Activated T-helper 2 cell treated with anti-CD3 and anti-CD28 coated beads, Interferon-gamma antibody, Interleukin-2, Interleukin-4, amounts not matched to agents 10 μg/mL and 5 μg/mL and 100 μg/mL, durations not matched to agents 14 hours and 24 hours and 36 hours (primary cell): ENCODE measurements at regions not wholly inside any gene's neighbourhood (a gene's known extent, or its start where the extent isn't known, plus 50 kb on each side); places are given as distances from the start of the nearest gene placed in this dataset.
"Not testable (repeated sequence)": the region's sequence is repeated elsewhere in the genome, so short reads cannot be mapped to it uniquely, and the experiment has no call there.

Experiments used
- DNase-seq: peaks from one replicate; pipeline ENCODE4 v3.0.0; 2021; ENCODE audit warnings: low spot score
- H3K27ac Mint-ChIP-seq: one replicate; pipeline ENCODE4 v1.8.0; 2021; ENCODE audit warnings: mixed read lengths
- H3K27me3 Mint-ChIP-seq: one replicate; pipeline ENCODE4 v1.8.0; 2021; ENCODE audit warnings: low read depth, mixed read lengths
- H3K36me3 Mint-ChIP-seq: one replicate; pipeline ENCODE4 v1.8.0; 2021; ENCODE audit warnings: low read depth, mixed read lengths
- H3K4me1 Mint-ChIP-seq: one replicate; pipeline ENCODE4 v1.8.0; 2021; ENCODE audit warnings: low read depth, mixed read lengths
- H3K4me3 Mint-ChIP-seq: one replicate; pipeline ENCODE4 v1.8.0; 2021; ENCODE audit warnings: low read depth, mild to moderate bottlenecking, moderate library complexity, mixed read lengths
- H3K9me3 Mint-ChIP-seq: one replicate; pipeline ENCODE4 v1.8.0; 2021; ENCODE audit warnings: mixed read lengths
- intact Hi-C: fragments of 100-400 bp; cut with micrococcal nuclease; formaldehyde crosslinking; loops from one replicate; pipeline ENCODE4 v1.15.1; 2023

DNA sequence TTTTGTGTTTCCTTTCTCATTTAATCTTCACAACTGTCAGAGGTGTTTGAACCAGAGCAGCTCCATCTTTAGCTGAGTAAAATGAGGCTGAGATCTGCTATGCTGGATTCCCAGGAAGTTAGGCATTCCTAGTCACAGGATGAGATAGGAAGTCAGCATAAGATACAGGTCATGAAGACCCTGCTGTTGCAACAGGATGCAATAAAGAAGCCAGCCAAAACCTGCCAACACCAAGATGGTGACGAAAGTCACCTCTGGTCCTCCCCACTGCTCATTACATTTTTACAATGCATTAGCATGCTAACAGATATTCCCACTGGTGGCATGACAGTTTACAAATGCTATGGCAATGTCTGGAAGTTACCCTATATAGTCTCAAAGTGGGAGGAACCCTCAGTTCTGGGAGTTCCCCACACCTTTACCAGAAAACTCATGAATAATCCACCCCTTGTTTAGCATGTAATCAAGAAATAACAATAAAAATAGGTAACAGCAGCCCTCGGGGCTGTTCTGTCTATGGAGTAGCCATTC, 262.2 kb upstream of the FERMT1 start:
- Mint-ChIP-seq H3K4me1 (no peaks in the 10 kb centered on the region), H3K9me3 (peaks cover 15% of the 10 kb centered on the region), H3K36me3 (no peaks in the 10 kb centered on the region), H3K27ac (no peak overlapping the region), H3K27me3 (no peaks in the 10 kb centered on the region), H3K4me3 (no peak overlapping the region)
- DNase-seq, result no peak
- intact Hi-C loops, result no loop called here

DNA sequence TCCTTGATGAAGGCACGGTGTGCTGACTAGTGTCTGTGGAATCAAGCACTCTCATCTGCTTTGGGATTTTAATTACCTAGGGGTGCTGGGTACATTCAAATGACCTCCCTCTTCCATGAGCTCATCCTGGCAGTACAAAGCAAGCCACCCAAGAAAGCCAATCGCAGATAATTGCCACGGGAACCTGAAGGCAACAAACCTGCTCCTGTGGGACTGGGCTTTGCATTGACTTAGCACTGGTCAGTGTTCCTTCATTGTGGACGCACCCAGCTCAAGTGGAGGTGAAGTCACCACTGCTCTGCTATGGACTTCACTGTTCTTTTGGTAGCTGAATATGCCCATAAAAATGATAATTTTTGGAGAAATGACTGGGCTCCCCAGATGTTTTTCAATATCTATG, 261.6 kb upstream of the FERMT1 start:
- no peaks in the 10 kb centered on the region for H3K36me3 Mint-ChIP-seq
- no peak overlapping the region for H3K27ac Mint-ChIP-seq
- H3K27me3 Mint-ChIP-seq, result no peaks in the 10 kb centered on the region
- no peak for DNase-seq
- intact Hi-C loops, result no loop called here
- no peaks in the 10 kb centered on the region for H3K4me1 Mint-ChIP-seq
- no peak overlapping the region for H3K4me3 Mint-ChIP-seq
- H3K9me3 Mint-ChIP-seq, result peaks cover 13% of the 10 kb centered on the region

DNA sequence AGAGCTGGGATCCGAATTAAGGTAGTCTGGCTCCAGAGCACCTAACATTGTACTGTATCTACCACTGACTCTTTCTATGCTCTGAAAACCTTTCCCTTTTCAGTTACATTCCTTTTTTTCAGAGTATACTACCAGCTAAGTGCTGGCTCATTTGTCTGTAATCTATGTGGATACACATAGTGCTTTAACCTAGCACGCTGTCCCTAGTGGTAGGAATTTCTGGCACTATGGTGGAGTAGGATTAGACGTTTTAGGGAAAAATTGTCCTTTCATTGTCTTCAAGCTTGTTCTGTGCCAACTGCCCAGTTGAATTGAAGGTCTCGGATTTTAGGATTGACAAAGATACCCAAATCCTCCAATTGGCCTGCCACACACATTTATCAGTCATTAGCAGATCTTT, 259.1 kb upstream of the FERMT1 start:
- intact Hi-C loops, result no loop called here
- H3K27me3 Mint-ChIP-seq, result no peaks in the 10 kb centered on the region
- H3K9me3 Mint-ChIP-seq, result peaks cover 8% of the 10 kb centered on the region
- no peak overlapping the region for H3K4me3 Mint-ChIP-seq
- no peaks in the 10 kb centered on the region for H3K36me3 Mint-ChIP-seq
- no peak for DNase-seq
- no peak overlapping the region for H3K27ac Mint-ChIP-seq
- H3K4me1 Mint-ChIP-seq, result no peaks in the 10 kb centered on the region

DNA sequence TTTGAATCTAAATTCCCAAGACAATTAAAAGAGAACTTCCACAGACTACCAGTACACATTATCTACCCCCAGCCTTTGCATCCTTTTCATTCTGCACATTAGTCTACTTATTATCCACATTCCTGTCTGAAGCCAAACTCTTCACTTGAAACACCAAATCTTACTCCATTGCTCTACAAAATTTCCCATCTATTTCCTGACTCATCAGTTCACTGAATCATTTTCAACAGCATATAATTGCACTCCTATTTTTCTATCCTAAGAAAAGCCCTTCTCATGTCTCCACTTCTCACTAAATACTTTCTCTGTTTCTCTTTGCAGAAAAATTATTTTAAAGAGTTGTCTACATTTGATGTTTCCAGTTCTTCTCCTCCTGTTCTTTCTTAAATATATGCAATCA, 239.4 kb upstream of the FERMT1 start:
- no peak overlapping the region for H3K4me3 Mint-ChIP-seq
- H3K9me3 Mint-ChIP-seq, result no peaks in the 10 kb centered on the region

DNA sequence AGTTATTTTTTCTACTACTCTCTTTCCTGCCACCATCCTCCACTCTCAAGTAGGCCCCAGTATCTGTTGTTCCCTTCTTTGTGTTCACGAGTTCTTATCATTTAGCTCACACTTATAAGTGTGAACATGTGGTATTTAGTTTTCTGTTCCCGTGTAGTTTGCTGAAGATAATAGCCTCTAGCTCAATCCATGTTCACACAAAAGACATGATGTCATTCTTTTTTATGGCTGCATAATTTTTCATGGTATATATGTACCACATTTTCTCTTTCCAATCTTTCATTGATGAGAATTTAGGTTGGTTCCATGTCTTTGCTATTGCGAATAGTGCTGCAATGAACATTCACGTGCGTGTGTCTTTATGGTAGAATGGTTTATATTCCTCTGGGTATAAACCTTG, 237.9 kb upstream of the FERMT1 start:
- intact Hi-C loops, result no loop called here
- Mint-ChIP-seq H3K27me3 (no peaks in the 10 kb centered on the region), H3K4me3 (no peak overlapping the region), H3K27ac (no peak overlapping the region), H3K4me1 (no peaks in the 10 kb centered on the region), H3K9me3 (no peaks in the 10 kb centered on the region), H3K36me3 (no peaks in the 10 kb centered on the region)
- no peak for DNase-seq

More for the DNA sequence above, 239.4 kb upstream of the FERMT1 start:
- no peaks in the 10 kb centered on the region for H3K4me1 Mint-ChIP-seq
- no peak overlapping the region for H3K27ac Mint-ChIP-seq
- DNase-seq, result no peak
- H3K36me3 Mint-ChIP-seq, result no peaks in the 10 kb centered on the region
- intact Hi-C loops, result no loop called here
- no peaks in the 10 kb centered on the region for H3K27me3 Mint-ChIP-seq

DNA sequence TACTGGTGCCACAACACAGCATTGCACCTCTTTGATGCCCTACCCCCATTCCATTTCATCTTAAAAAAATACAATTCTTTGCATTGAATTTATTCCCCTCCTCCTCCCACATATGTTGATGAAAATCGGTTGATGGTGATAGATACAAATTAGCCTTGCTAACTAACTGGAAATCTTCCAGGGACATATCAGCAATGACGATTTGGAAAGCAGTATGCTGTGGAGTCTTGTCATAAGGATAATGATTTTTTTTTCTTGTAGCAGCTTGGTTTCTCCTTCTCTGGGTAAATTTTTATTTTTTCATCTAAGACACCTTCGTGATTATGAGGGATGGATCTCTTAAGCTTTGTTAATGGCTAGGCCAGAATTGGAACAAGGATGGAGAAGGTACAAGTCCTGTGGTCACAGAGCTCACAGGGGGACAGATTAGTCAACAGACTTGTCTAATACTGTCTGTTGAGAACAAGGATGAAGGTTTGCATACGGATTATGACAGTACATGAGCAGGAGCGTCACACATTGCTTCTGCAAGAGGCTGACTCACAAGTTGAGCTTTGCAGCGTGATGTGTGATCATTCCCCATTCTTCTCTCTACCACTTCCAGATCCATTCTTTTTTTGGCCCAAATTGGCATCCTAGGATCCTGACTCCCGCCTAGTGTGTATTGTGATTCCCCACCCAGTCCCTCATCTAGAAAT, 233.1 kb upstream of the FERMT1 start:
- Mint-ChIP-seq H3K36me3 (no peaks in the 10 kb centered on the region), H3K27ac (no peak overlapping the region), H3K9me3 (no peaks in the 10 kb centered on the region), H3K27me3 (no peaks in the 10 kb centered on the region), H3K4me3 (no peak overlapping the region), H3K4me1 (no peaks in the 10 kb centered on the region)
- intact Hi-C loops, result no loop called here
- no peak for DNase-seq

DNA sequence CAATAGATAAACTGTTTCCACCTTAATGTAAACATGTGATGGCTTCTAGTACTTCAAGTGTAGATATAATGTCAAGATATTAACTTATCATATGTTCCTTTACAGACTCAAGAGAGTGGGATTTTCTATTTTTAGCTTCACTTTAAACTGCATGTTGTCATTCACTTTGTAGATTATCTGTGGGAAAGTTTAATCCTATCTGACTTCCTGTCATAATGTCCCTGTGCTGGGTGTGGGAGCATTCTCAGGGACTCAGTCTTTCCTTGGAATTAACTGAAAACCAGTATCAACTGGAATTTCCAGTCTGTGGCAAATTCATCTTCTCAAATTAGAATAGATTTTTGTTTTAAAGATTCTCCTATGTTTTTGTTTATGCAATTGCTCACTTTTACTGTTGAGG, 226.1 kb upstream of the FERMT1 start:
- no peaks in the 10 kb centered on the region for H3K9me3 Mint-ChIP-seq
- H3K27ac Mint-ChIP-seq, result no peak overlapping the region
- no peak overlapping the region for H3K4me3 Mint-ChIP-seq
- H3K4me1 Mint-ChIP-seq, result no peaks in the 10 kb centered on the region
- intact Hi-C loops, result no loop called here
- no peak for DNase-seq
- no peaks in the 10 kb centered on the region for H3K36me3 Mint-ChIP-seq
- no peaks in the 10 kb centered on the region for H3K27me3 Mint-ChIP-seq

DNA sequence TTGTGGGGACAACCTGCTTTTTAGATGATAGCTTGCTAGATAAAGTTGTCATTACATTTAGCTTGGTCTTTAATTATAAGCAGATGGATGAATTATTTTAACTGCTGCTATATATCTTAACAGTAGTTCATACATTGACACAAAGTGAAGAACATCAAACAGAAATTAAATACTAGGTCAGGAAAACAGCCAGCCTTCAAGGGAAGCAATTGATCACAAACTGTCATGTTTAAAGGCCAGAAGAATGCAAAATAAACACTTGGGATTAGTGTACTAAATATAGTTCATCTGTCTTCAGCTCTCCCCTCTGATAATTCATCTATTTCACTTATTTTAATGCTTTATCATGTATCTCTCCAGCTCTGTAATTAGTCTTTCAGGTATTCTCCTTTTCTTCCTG, 225.1 kb upstream of the FERMT1 start:
- no peak for DNase-seq
- Mint-ChIP-seq H3K9me3 (no peaks in the 10 kb centered on the region), H3K4me1 (no peaks in the 10 kb centered on the region), H3K27me3 (no peaks in the 10 kb centered on the region), H3K27ac (no peak overlapping the region), H3K36me3 (no peaks in the 10 kb centered on the region), H3K4me3 (no peak overlapping the region)
- intact Hi-C loops, result no loop called here

DNA sequence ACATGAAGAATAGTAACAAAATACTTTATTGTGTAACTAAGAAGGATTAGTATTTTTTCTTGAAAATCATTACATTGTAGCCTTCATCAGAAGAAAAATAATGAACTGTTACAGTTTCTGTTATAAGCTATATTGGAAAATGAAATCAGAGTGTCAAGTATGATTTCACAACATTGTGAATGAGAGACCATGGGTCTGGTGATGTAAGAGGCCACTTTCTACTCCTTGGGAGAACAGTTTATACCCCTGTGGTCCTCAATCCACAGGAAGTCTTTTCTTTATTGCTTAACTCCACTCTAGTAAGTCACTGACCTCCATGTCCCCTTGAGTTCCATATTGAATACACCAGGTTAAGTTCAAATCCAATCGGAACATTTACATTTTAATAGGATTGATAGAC, 218.7 kb upstream of the FERMT1 start:
- Mint-ChIP-seq H3K4me1 (no peaks in the 10 kb centered on the region), H3K27ac (no peak overlapping the region), H3K27me3 (no peaks in the 10 kb centered on the region), H3K4me3 (no peak overlapping the region), H3K36me3 (no peaks in the 10 kb centered on the region), H3K9me3 (no peaks in the 10 kb centered on the region)
- no peak for DNase-seq
- intact Hi-C loops, result no loop called here

DNA sequence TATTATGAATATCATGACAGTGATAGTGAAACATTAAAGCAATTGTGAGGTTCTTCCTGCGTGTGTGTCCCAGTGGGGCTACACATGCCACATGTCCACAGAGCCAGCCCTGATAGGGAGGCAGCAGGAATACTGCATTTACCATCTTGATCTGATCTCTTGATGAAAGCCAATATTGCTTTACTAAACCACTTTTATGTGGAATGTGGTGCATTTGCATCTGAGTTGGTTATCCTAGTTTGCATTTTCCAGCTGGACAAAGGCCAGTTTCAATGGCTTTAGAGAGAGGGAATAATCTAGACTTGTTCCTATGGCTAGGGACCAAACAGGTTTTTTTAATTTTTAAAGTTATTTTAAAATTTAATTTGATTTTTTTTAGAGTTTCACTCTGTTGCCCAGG, 216.3 kb upstream of the FERMT1 start:
- Mint-ChIP-seq H3K36me3 (no peaks in the 10 kb centered on the region), H3K4me1 (no peaks in the 10 kb centered on the region), H3K4me3 (no peak overlapping the region), H3K9me3 (peaks cover 16% of the 10 kb centered on the region), H3K27me3 (no peaks in the 10 kb centered on the region), H3K27ac (no peak overlapping the region)
- no peak for DNase-seq
- intact Hi-C loops, result no loop called here

DNA sequence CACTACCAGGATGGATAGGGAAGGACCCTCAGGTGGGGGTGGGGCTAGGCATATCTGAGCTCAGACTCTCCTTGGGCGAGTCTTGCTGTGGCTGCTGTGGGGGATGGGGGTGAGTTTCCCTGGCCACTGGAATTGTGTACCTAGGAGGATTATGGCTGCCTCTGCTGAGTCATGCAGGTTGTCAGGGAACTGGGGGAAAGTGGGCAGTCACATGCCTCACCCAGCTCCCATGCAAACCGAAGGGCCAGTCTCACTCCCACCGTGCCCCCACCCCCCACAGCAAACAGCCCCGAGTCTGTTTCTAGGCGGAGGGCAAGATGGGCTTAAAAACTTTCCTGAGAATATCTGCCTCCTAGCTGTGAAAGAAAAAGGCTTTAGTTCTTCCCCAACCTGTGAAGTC, 210.3 kb upstream of the FERMT1 start:
- H3K9me3 Mint-ChIP-seq, result peaks cover 17% of the 10 kb centered on the region
- H3K36me3 Mint-ChIP-seq, result no peaks in the 10 kb centered on the region
- intact Hi-C loops, result no loop called here
- no peak overlapping the region for H3K4me3 Mint-ChIP-seq
- H3K27ac Mint-ChIP-seq, result no peak overlapping the region
- no peak for DNase-seq
- H3K4me1 Mint-ChIP-seq, result no peaks in the 10 kb centered on the region
- H3K27me3 Mint-ChIP-seq, result no peaks in the 10 kb centered on the region

DNA sequence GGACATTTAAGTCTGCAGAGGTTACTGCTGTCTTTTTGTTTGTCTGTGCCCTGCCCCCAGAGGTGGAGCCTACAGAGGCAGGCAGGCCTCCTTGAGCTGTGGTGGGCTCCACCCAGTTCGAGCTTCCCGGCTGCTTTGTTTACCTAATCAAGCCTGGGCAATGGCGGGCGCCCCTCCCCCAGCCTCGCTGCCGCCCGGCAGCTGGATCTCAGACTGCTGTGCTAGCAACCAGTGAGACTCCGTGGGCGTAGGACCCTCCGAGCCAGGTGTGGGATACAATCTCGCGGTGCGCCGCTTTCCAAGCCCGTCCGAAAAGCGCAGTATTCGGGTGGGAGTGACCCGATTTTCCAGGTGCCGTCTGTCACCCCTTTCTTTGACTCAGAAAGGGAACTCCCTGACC, 198.4 kb upstream of the FERMT1 start:
- intact Hi-C loops, H3K4me1 Mint-ChIP-seq, H3K36me3 Mint-ChIP-seq: not testable (repeated sequence)

DNA sequence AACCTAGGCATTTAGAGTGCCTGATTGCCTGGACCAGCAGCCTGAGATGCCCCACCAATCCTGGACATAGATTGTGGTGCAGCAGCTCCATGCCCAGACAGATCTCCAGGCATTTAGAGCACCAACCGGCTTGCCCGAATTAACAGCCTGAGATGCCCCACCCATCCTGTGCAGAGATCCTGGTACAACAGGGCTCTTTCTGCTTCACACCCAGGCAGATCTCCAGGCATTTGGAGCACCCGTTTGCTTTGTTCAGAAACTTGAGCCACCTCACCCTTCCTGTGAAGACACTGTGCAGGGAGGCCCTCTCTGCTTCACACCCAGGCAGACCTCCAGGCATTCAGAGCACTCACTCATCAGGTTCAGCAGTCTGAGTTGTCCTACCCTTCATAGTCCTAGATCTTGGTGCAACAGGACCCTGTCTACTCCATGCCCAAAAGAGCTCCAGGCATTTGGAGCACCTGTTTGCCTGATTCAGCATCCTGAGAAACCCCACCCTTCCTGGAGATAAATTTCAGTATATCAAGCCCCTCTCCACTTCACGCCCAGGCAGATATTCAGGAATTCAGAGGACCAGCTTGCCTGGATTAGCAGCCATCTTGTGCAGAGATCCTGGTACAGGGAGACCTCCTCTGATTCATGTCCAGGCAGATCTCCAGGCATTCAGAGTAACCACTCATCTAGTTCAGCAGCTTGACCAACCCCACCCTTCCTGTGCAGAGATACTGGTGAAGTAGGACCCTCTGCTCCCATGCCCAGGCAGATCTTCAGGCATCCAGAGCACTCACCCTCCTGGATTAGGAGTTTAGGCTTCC, 189.2 kb upstream of the FERMT1 start:
- H3K4me3 Mint-ChIP-seq, result no peak overlapping the region

More for the DNA sequence above, 198.4 kb upstream of the FERMT1 start:
- not testable (repeated sequence) for H3K4me3 Mint-ChIP-seq, H3K27ac Mint-ChIP-seq, H3K27me3 Mint-ChIP-seq, DNase-seq
- peaks cover 15% of the 10 kb centered on the region for H3K9me3 Mint-ChIP-seq

More for the DNA sequence above, 189.2 kb upstream of the FERMT1 start:
- Mint-ChIP-seq H3K36me3 (no peaks in the 10 kb centered on the region), H3K4me1 (no peaks in the 10 kb centered on the region), H3K27me3 (no peaks in the 10 kb centered on the region), H3K9me3 (peaks cover 41% of the 10 kb centered on the region), H3K27ac (no peak overlapping the region)
- DNase-seq, result no peak
- intact Hi-C loops, result no loop called here
